SK-N-SH treated with all-trans-retinoic acid at 6 μM for 48 hours (cell line): ENCODE measurements at regions not wholly inside any gene's neighbourhood (a gene's known extent, or its start where the extent isn't known, plus 50 kb on each side); places are given as distances from the start of the nearest gene placed in this dataset.

Source experiments
- ATAC-seq: fragments of 200-7000 bp; cut with Tn5 transposase; 3 replicates; pipeline ENCODE4 v1.9.1; 2020; ENCODE audit warnings: mild to moderate bottlenecking, moderate library complexity
- ARNTL ChIP-seq: fragments of 450-650 bp; formaldehyde crosslinking; IDR thresholded peaks from 2 replicates; pipeline ENCODE4 v1.5.0; 2020; ENCODE audit warnings: low read depth, mild to moderate bottlenecking, moderate library complexity, borderline replicate concordance
- BACH2 ChIP-seq: fragments of 250-450 bp; sonication (Bioruptor Pico); IDR thresholded peaks from 2 replicates; pipeline ENCODE4 v1.9.0; 2021; ENCODE audit warnings: mild to moderate bottlenecking, borderline replicate concordance
- CREB5 ChIP-seq: fragments of 250-450 bp; sonication (Bioruptor Pico); IDR thresholded peaks from 2 replicates; pipeline ENCODE4 v1.5.1; 2020; ENCODE audit warnings: low read depth, mild to moderate bottlenecking, moderate library complexity
- CSDC2 ChIP-seq: fragments of 250-450 bp; sonication (Bioruptor Pico); IDR thresholded peaks from 2 replicates; pipeline ENCODE4 v1.5.0; 2020; ENCODE audit warnings: mild to moderate bottlenecking, moderate library complexity
- CSRNP3 ChIP-seq: fragments of 250-450 bp; sonication (Bioruptor Pico); IDR thresholded peaks from 2 replicates; pipeline ENCODE4 v1.5.1; 2021; ENCODE audit warnings: mild to moderate bottlenecking, moderate library complexity
- ESRRG ChIP-seq: fragments of 250-450 bp; sonication (Bioruptor Pico); IDR thresholded peaks from 2 replicates; pipeline ENCODE4 v1.6.1; 2021; ENCODE audit warnings: mild to moderate bottlenecking
- GLIS3 ChIP-seq: fragments of 250-450 bp; sonication (Bioruptor Pico); IDR thresholded peaks from 2 replicates; pipeline ENCODE4 v1.5.0; 2020; ENCODE audit warnings: mild to moderate bottlenecking, moderate library complexity
- OSR1 ChIP-seq: fragments of 250-450 bp; sonication (Bioruptor Pico); IDR thresholded peaks from 2 replicates; pipeline ENCODE4 v1.8.0; 2022; ENCODE audit warnings: moderate library complexity, mild to moderate bottlenecking, inconsistent platforms
- PATZ1 ChIP-seq: fragments of 250-450 bp; sonication (Bioruptor Pico); IDR thresholded peaks from 2 replicates; pipeline ENCODE4 v1.8.0; 2020; ENCODE audit warnings: mild to moderate bottlenecking, moderate library complexity, borderline replicate concordance
- POU6F1 ChIP-seq: fragments of 250-450 bp; sonication (Bioruptor Pico); IDR thresholded peaks from 2 replicates; pipeline ENCODE4 v1.8.0; 2021; ENCODE audit warnings: low read depth, mild to moderate bottlenecking, moderate library complexity, borderline replicate concordance
- PPARA ChIP-seq: fragments of 250-450 bp; sonication (Bioruptor Pico); IDR thresholded peaks from 2 replicates; pipeline ENCODE4 v1.5.0; 2020; ENCODE audit warnings: mild to moderate bottlenecking, borderline replicate concordance
- RARB ChIP-seq: fragments of 250-450 bp; sonication (Bioruptor Pico); IDR thresholded peaks from 2 replicates; pipeline ENCODE4 v1.8.0; 2021; ENCODE audit warnings: mild to moderate bottlenecking, moderate library complexity
- SNAI2 ChIP-seq: fragments of 250-450 bp; sonication (Bioruptor Pico); IDR thresholded peaks from 2 replicates; pipeline ENCODE4 v1.5.0; 2020; ENCODE audit warnings: mild to moderate bottlenecking, moderate library complexity
- TCF4 ChIP-seq: fragments of 250-450 bp; sonication (Bioruptor Pico); IDR thresholded peaks from 2 replicates; pipeline ENCODE4 v1.8.0; 2021; ENCODE audit warnings: mild to moderate bottlenecking, moderate library complexity, borderline replicate concordance
- TSHZ2 ChIP-seq: fragments of 250-450 bp; sonication (Bioruptor Pico); IDR thresholded peaks from 2 replicates; pipeline ENCODE4 v1.5.0; 2020; ENCODE audit warnings: mild to moderate bottlenecking, moderate library complexity
- ZC3H10 ChIP-seq: fragments of 250-450 bp; sonication (Bioruptor Pico); IDR thresholded peaks from 2 replicates; pipeline ENCODE4 v1.5.1; 2021; ENCODE audit warnings: mild to moderate bottlenecking, moderate library complexity
- ZFP3 ChIP-seq: fragments of 250-450 bp; sonication (Bioruptor Pico); IDR thresholded peaks from 2 replicates; pipeline ENCODE4 v1.5.0; 2020; ENCODE audit warnings: mild to moderate bottlenecking, moderate library complexity
- ZFP30 ChIP-seq: fragments of 450-650 bp; formaldehyde crosslinking; IDR thresholded peaks from 2 replicates; pipeline ENCODE4 v1.5.0; 2022; ENCODE audit warnings: mild to moderate bottlenecking, moderate library complexity

- TF ChIP-seq CSRNP3, result no peak
- no peak for TF ChIP-seq TCF4 (CRISPR knock-in tag)
- no peak for ATAC-seq
Observed at GRCh38 chr21:27606422-27606821, 639.5 kb upstream of the ADAMTS5 start.

- no peak for TF ChIP-seq SNAI2 (CRISPR knock-in tag)
- TF ChIP-seq ESRRG, result no peak
- no peak for TF ChIP-seq ZFP30 (CRISPR knock-in tag)
- no peak for TF ChIP-seq RARB (CRISPR knock-in tag)
- TF ChIP-seq PPARA (CRISPR knock-in tag), result no peak
- TF ChIP-seq OSR1 (CRISPR knock-in tag), result no peak
- TF ChIP-seq CSDC2 (CRISPR knock-in tag), result no peak
- TF ChIP-seq, all 23 proteins: peak for 0
- ATAC-seq, result no peak
Observed at GRCh38 chr21:27596196-27596595, 629.3 kb upstream of the ADAMTS5 start.

GRCh38 chr21:27595716-27596115 is 628.8 kb upstream of the ADAMTS5 start:
- TF ChIP-seq GLIS3 (no peak), CREB5 (CRISPR knock-in tag) (no peak), TSHZ2 (CRISPR knock-in tag) (no peak), BACH2 (CRISPR knock-in tag) (no peak), CSRNP3 (no peak), PATZ1 (CRISPR knock-in tag) (no peak), POU6F1 (CRISPR knock-in tag) (no peak), OSR1 (CRISPR knock-in tag) (no peak), CSDC2 (CRISPR knock-in tag) (no peak), PPARA (CRISPR knock-in tag) (no peak), ARNTL (CRISPR knock-in tag) (no peak), RARB (CRISPR knock-in tag) (no peak), TCF4 (CRISPR knock-in tag) (no peak)
- no peak for ATAC-seq

- no peak for ATAC-seq
- no peak for TF ChIP-seq TSHZ2 (CRISPR knock-in tag)
- no peak for TF ChIP-seq ESRRG
- no peak for TF ChIP-seq ZFP3 (CRISPR knock-in tag)
- no peak for TF ChIP-seq OSR1 (CRISPR knock-in tag)
- TF ChIP-seq ZC3H10 (CRISPR knock-in tag), result no peak
- no peak for TF ChIP-seq ZFP30 (CRISPR knock-in tag)
- no peak for TF ChIP-seq CSRNP3
Observed at GRCh38 chr21:27590271-27590670, 623.4 kb upstream of the ADAMTS5 start.
